Naive thymus-derived CD4-positive, alpha-beta T cell (primary cell): ENCODE measurements at regions not wholly inside any gene's neighbourhood (a gene's known extent, or its start where the extent isn't known, plus 50 kb on each side); places are given as distances from the start of the nearest gene placed in this dataset.

Source experiments
- ATAC-seq: fragments of 150-1000 bp; cut with Tn5 transposase; 2 replicates; pipeline ENCODE4 v1.10.0; 2021; ENCODE audit warnings: mild to moderate bottlenecking, moderate library complexity
- CTCF ChIA-PET: fragments of 350-600 bp; sonication (Branson Sonifier 250); formaldehyde crosslinking; loops from one replicate; lab custom pipeline; 2021; ENCODE audit warnings: antibody characterized with exemption; lab: Charles Lee
- POLR2A ChIA-PET: fragments of 350-600 bp; sonication (Branson Sonifier 250); formaldehyde crosslinking; loops from one replicate; lab custom pipeline; 2021; ENCODE audit warnings: antibody characterized with exemption, inconsistent platforms; lab: Charles Lee
- DNase-seq, 9 donors: peaks; one replicate each; pipeline versions ENCODE4 v3.0.0 to v3.0.0-alpha.2; 2020 to 2022; ENCODE audit warnings: mixed read lengths in 1 of 9
- H3K27ac ChIP-seq: one replicate; pipeline ENCODE4 v1.7.0; 2013; ENCODE audit warnings: mild to moderate bottlenecking, low read depth, low read length, moderate library complexity
- H3K27me3 ChIP-seq, 2 donors: one replicate each; pipeline ENCODE4 v1.7.0; 2013; ENCODE audit warnings: low read length in 2 of 2, mild to moderate bottlenecking in 2 of 2, moderate library complexity in 2 of 2; ENCODE audit not compliant: control insufficient read depth in 2 of 2, insufficient read depth in 2 of 2
- H3K36me3 ChIP-seq, 3 experiments: 1 replicate in 2 of 3; 2 replicates in 1 of 3; pipeline ENCODE4 v1.7.0; 2013; ENCODE audit warnings: low read length in 3 of 3, mild to moderate bottlenecking in 3 of 3, moderate library complexity in 1 of 3; ENCODE audit not compliant: insufficient read depth in 3 of 3, control insufficient read depth in 2 of 3
- H3K4me1 ChIP-seq, 2 donors: one replicate each; pipeline ENCODE4 v1.7.0; 2013; ENCODE audit warnings: low read length in 2 of 2, mild to moderate bottlenecking in 2 of 2, moderate library complexity in 1 of 2; ENCODE audit not compliant: control insufficient read depth in 2 of 2, insufficient read depth in 2 of 2
- H3K4me3 ChIP-seq: 2 replicates; pipeline ENCODE4 v1.7.0; 2013; ENCODE audit warnings: mild to moderate bottlenecking, low read length
- H3K9me3 ChIP-seq, 3 experiments: 1 replicate in 2 of 3; 2 replicates in 1 of 3; pipeline ENCODE4 v1.7.0; 2013; ENCODE audit warnings: low read length in 3 of 3; ENCODE audit not compliant: control insufficient read depth in 2 of 3
- H3K27ac Mint-ChIP-seq, 9 donors: one replicate each; pipeline ENCODE4 v1.8.0; 2020 to 2022; ENCODE audit warnings: mixed read lengths in 9 of 9, mild to moderate bottlenecking in 8 of 9, moderate library complexity in 5 of 9, inconsistent platforms in 2 of 9
- H3K27me3 Mint-ChIP-seq, 5 donors: one replicate each; pipeline ENCODE4 v1.8.0; 2021 to 2022; ENCODE audit warnings: mixed read lengths in 5 of 5, mild to moderate bottlenecking in 1 of 5
- H3K36me3 Mint-ChIP-seq, 5 donors: one replicate each; pipeline ENCODE4 v1.8.0; 2020 to 2022; ENCODE audit warnings: mixed read lengths in 5 of 5, mild to moderate bottlenecking in 3 of 5, inconsistent platforms in 1 of 5
- H3K4me1 Mint-ChIP-seq, 7 donors: one replicate each; pipeline ENCODE4 v1.8.0; 2020 to 2022; ENCODE audit warnings: mixed read lengths in 7 of 7, mild to moderate bottlenecking in 3 of 7, inconsistent platforms in 1 of 7
- H3K4me3 Mint-ChIP-seq, 10 donors: one replicate each; pipeline ENCODE4 v1.8.0; 2020 to 2022; ENCODE audit warnings: mild to moderate bottlenecking in 10 of 10, mixed read lengths in 10 of 10, moderate library complexity in 6 of 10, inconsistent platforms in 2 of 10
- H3K9me3 Mint-ChIP-seq, 11 donors: one replicate each; pipeline ENCODE4 v1.8.0; 2020 to 2022; ENCODE audit warnings: mixed read lengths in 11 of 11, mild to moderate bottlenecking in 4 of 11, inconsistent platforms in 1 of 11, moderate library complexity in 1 of 11
- intact Hi-C, 2 donors: fragments of 100-400 bp; cut with micrococcal nuclease; formaldehyde crosslinking; loops; one replicate each; pipeline ENCODE4 v1.15.1; 2023

GRCh38 chr6:132168961-132169360, 217.8 kb upstream of the CCN2 start:
- intact Hi-C loops: loop anchor here in 1 of 2 donors (1.0 kb wide), 1 partner anchor 33 kb away; no protein-coding TSS in a partner anchor
- Mint-ChIP-seq H3K36me3 (peaks cover 0 to 4% (median 0%) of the 10 kb centered on the region in 5 donors), H3K27me3 (peaks cover 0 to 11% (median 10%) of the 10 kb centered on the region in 5 donors), H3K4me3 (no peak overlapping the region), H3K4me1 (no peaks in the 10 kb centered on the region), H3K9me3 (peaks cover 0 to 8% (median 5%) of the 10 kb centered on the region in 11 donors), H3K27ac (no peak overlapping the region)
- ChIA-PET CTCF (no interaction called here), POLR2A (no interaction called here)
- H3K36me3 ChIP-seq: no peaks in the 10 kb centered on the region
- no peaks in the 10 kb centered on the region for H3K9me3 ChIP-seq
- no peaks in the 10 kb centered on the region for H3K27me3 ChIP-seq
- ATAC-seq: no peak
- H3K4me3 ChIP-seq: no peak overlapping the region
- DNase-seq: no peak
- no peaks in the 10 kb centered on the region for H3K4me1 ChIP-seq
- no peak overlapping the region for H3K27ac ChIP-seq

GRCh38 chr6:132167929-132168892, 217.0 kb upstream of the CCN2 start:
- intact Hi-C loops: loop anchor here in 1 of 2 donors (1.0 kb wide), 1 partner anchor 34 kb away; no protein-coding TSS in a partner anchor
- Mint-ChIP-seq H3K9me3 (peaks cover 0 to 2% (median 0%) of the 10 kb centered on the region in 11 donors), H3K4me1 (no peaks in the 10 kb centered on the region), H3K4me3 (no peak overlapping the region), H3K36me3 (no peaks in the 10 kb centered on the region), H3K27ac (no peak overlapping the region), H3K27me3 (peaks cover 0 to 11% (median 6%) of the 10 kb centered on the region in 5 donors)
- Histone ChIP-seq H3K36me3 (no peaks in the 10 kb centered on the region), H3K9me3 (no peaks in the 10 kb centered on the region), H3K4me1 (no peaks in the 10 kb centered on the region), H3K4me3 (no peak overlapping the region), H3K27me3 (no peaks in the 10 kb centered on the region), H3K27ac (no peak overlapping the region)
- ChIA-PET CTCF (no interaction called here), POLR2A (no interaction called here)
- no peak for DNase-seq
- ATAC-seq: no peak

- Mint-ChIP-seq H3K36me3 (no peaks in the 10 kb centered on the region), H3K27ac (no peak overlapping the region), H3K27me3 (peaks cover 0 to 9% (median 4%) of the 10 kb centered on the region in 5 donors), H3K9me3 (peaks cover 0 to 2% (median 0%) of the 10 kb centered on the region in 11 donors), H3K4me3 (no peak overlapping the region), H3K4me1 (no peaks in the 10 kb centered on the region)
- Histone ChIP-seq H3K4me3 (no peak overlapping the region), H3K9me3 (no peaks in the 10 kb centered on the region), H3K4me1 (no peaks in the 10 kb centered on the region), H3K27me3 (no peaks in the 10 kb centered on the region), H3K36me3 (no peaks in the 10 kb centered on the region), H3K27ac (no peak overlapping the region)
- intact Hi-C loops: no loop called here
- no peak for ATAC-seq
- POLR2A ChIA-PET: no interaction called here
- CTCF ChIA-PET: no interaction called here
- no peak for DNase-seq
Observed at GRCh38 chr6:132166526-132167051, 215.4 kb upstream of the CCN2 start.

- no peak overlapping the region for H3K4me3 Mint-ChIP-seq
- POLR2A ChIA-PET: no interaction called here
- no peak overlapping the region for H3K27ac Mint-ChIP-seq
- peaks cover 0 to 4% (median 0%) of the 10 kb centered on the region in 5 donors for H3K27me3 Mint-ChIP-seq
- H3K9me3 ChIP-seq: no peaks in the 10 kb centered on the region
- H3K36me3 ChIP-seq: no peaks in the 10 kb centered on the region
- no peaks in the 10 kb centered on the region for H3K4me1 Mint-ChIP-seq
- CTCF ChIA-PET: interaction anchor here (0.6 kb wide), 1 partner anchor 1294 kb away, joined by 3 read pairs; no protein-coding TSS in a partner anchor
- H3K36me3 Mint-ChIP-seq: no peaks in the 10 kb centered on the region
- peaks cover 0 to 2% (median 0%) of the 10 kb centered on the region in 11 donors for H3K9me3 Mint-ChIP-seq
- no peak overlapping the region for H3K27ac ChIP-seq
- H3K4me1 ChIP-seq: no peaks in the 10 kb centered on the region
- DNase-seq (no peak), ATAC-seq (no peak)
- H3K27me3 ChIP-seq: no peaks in the 10 kb centered on the region
- no peak overlapping the region for H3K4me3 ChIP-seq
- intact Hi-C loops: no loop called here
Observed at GRCh38 chr6:132165677-132166076, 214.5 kb upstream of the CCN2 start.

GRCh38 chr6:132161283-132161682, 210.1 kb upstream of the CCN2 start:
- no peaks in the 10 kb centered on the region for H3K4me1 ChIP-seq
- intact Hi-C loops: no loop called here
- H3K36me3 ChIP-seq: no peaks in the 10 kb centered on the region
- H3K27ac ChIP-seq: no peak overlapping the region
- ChIA-PET POLR2A (no interaction called here), CTCF (interaction anchor here (0.6 kb wide), 1 partner anchor 149 kb away, joined by 4 read pairs; no protein-coding TSS in a partner anchor)
- ATAC-seq (no peak), DNase-seq (no peak)
- Mint-ChIP-seq H3K9me3 (peaks cover 0 to 7% (median 0%) of the 10 kb centered on the region in 11 donors), H3K4me3 (no peak overlapping the region), H3K27me3 (peaks cover 0 to 9% (median 3%) of the 10 kb centered on the region in 5 donors), H3K27ac (no peak overlapping the region), H3K4me1 (no peaks in the 10 kb centered on the region), H3K36me3 (no peaks in the 10 kb centered on the region)
- H3K4me3 ChIP-seq: no peak overlapping the region
- H3K27me3 ChIP-seq: no peaks in the 10 kb centered on the region
- no peaks in the 10 kb centered on the region for H3K9me3 ChIP-seq

- H3K27me3 ChIP-seq: no peaks in the 10 kb centered on the region
- Mint-ChIP-seq H3K4me3 (no peak overlapping the region), H3K27ac (no peak overlapping the region), H3K4me1 (no peaks in the 10 kb centered on the region), H3K9me3 (peaks cover 0 to 2% (median 0%) of the 10 kb centered on the region in 11 donors), H3K27me3 (peaks cover 0 to 5% (median 3%) of the 10 kb centered on the region in 5 donors), H3K36me3 (no peaks in the 10 kb centered on the region)
- no peaks in the 10 kb centered on the region for H3K4me1 ChIP-seq
- DNase-seq (no peak), ATAC-seq (no peak)
- ChIA-PET CTCF (no interaction called here), POLR2A (no interaction called here)
- no peaks in the 10 kb centered on the region for H3K9me3 ChIP-seq
- H3K4me3 ChIP-seq: no peak overlapping the region
- no peak overlapping the region for H3K27ac ChIP-seq
- no peaks in the 10 kb centered on the region for H3K36me3 ChIP-seq
- intact Hi-C loops: no loop called here
Observed at GRCh38 chr6:132153221-132153898, 202.2 kb upstream of the CCN2 start.
